HG03280 (cell line): ENCODE measurements at regions not wholly inside any gene's neighbourhood (a gene's known extent, or its start where the extent isn't known, plus 50 kb on each side); places are given as distances from the start of the nearest gene placed in this dataset.

Source experiments
- ATAC-seq: cut with Tn5 transposase; IDR thresholded peaks from one replicate; pipeline ENCODE4 v1.9.1; 2021; ENCODE audit warnings: mild to moderate bottlenecking, moderate library complexity; ENCODE audit not compliant: unreplicated experiment

DNA sequence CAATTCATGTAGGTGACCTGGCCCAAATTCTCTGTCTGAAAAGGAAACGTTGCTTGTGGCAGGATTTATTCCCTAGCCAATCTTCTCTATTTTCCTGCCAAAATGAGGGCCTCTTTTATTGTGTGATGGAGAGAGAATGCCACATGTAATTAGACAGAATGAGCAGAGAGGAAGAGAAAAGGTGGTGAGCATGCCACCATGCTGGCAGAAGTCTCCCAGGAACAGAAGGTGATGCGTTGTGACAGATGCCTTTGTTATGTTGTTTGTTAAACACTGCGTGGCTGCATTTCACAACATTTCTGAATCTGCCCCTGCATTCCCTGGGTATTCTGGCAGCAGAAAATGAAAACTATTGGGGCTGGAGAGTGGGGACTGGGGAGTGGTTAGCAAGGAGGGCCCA is 577.6 kb downstream of the TLR4 start:
- ATAC-seq = no peak

- no peak for ATAC-seq
Measured at GRCh38 chr9:118283488-118283887, 579.3 kb downstream of the TLR4 start.

DNA sequence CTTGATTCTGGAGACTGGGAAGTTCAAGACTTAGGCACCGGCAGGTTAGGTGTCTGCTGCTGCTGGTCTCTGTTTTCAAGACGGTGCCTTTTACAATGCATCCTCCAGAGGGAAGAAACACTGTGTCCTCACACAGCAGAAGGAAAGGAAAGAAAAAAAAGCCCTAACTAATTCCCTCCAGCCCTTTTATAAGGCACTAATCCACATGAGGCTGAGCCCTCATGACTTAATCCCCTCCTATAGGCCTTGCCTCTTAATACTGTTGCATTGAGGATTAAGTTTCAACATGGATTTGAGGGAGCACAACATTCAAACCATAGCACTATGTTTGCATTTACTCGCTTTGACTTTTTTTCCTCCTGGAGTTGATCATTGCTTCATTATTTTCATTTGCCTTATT is 585.9 kb downstream of the TLR4 start:
- no peak for ATAC-seq

DNA sequence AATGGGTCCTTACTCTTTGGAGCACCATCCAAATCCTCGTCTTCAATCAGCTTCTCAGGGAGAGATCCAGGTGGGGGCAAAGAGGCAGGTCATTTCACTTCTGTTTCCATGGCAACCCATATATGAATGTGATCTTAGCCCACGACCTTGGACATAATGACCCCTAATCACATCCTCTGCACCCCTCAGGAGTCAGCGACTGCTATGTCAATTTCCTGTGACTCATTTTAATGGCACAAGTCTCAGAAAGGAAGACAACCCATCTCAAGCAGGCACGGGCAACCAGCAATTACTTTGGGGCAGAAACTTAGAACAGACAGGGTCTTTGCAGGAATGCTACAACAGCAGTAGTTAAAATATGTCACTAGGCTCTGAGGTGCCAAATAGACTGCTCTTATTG is 591.2 kb downstream of the TLR4 start:
- no peak for ATAC-seq

DNA sequence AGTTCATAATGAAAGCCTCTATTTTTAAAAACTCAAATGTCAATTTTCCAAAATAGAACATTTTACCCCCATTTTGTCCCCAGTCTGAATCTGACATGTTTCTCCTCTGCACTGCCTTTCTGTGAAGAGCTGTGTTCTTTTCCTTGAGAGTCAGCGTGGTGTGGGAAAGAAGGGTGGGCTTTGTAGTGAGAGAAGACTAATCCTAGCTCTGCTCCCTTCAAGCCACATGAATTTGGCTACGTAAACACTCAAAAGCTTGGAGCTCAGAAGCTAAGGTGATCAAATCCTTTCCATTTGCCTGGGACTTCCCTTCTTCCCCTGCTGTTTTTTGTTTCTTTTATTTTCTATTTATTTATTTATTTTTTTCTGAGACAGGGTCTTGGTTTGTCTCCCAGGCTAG is 598.5 kb downstream of the TLR4 start:
- ATAC-seq = no peak

- no peak for ATAC-seq
Measured at GRCh38 chr9:118303216-118303615, 599.0 kb downstream of the TLR4 start.

DNA sequence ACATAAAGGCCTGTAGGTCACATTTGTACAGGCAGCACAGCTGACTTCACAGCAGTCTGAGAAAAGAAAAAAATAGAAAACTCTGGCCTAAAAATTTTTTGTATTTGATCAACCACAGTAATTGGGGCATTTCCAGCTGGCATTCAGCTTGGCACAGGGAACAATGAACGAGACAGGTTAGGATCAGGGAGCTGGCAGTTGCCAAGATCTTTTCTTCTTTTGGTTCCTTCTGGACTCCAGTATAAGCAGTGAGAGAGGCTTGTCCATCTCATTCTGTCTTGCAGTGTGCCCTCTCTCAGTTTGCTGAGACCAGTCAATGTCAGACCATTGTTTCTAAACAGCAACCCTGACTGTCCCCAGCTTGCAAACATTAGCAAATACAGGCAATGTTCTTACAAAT is 601.1 kb downstream of the TLR4 start:
- no peak for ATAC-seq

- ATAC-seq = no peak
Measured at GRCh38 chr9:118306801-118307200, 602.6 kb downstream of the TLR4 start.

GRCh38 chr9:118313965-118314364 is 609.8 kb downstream of the TLR4 start:
- ATAC-seq = no peak

- no peak for ATAC-seq
Measured at GRCh38 chr9:118316831-118317343, 612.7 kb downstream of the TLR4 start.

DNA sequence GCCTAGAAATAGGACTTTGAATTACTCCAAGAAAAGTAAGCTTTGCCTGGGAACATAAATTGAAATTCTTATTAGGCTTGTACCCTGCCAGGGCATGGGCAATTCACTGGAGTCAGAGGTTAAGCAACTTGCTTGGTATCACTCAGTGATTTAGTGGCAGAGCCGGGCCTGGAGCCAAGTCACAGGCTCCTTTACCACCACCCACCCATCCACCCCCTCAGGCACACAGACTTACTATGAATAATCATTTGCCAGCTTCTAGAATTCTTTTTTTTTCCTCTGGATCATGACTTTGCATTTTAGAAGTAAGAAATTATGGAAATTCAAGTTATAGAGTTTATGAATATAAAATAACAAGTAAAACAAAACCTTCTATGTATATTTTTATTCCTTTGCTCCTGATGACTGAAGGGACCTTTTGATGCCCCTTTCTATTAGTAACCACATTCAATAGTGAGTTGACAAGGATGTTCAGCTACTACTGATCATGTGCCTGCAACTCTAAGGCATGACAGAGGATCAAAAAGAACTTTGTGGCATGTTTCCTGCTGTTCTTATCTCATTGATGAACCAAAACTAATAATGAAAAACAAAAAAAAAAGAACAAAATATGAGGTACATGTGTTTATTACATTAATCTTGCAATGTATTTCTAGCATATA is 614.7 kb downstream of the TLR4 start:
- no peak for ATAC-seq

- no peak for ATAC-seq
Measured at GRCh38 chr9:118321788-118322187, 617.6 kb downstream of the TLR4 start.

GRCh38 chr9:118324706-118325105 is 620.5 kb downstream of the TLR4 start:
- no peak for ATAC-seq

GRCh38 chr9:118325757-118326156 is 621.6 kb downstream of the TLR4 start:
- no peak for ATAC-seq

DNA sequence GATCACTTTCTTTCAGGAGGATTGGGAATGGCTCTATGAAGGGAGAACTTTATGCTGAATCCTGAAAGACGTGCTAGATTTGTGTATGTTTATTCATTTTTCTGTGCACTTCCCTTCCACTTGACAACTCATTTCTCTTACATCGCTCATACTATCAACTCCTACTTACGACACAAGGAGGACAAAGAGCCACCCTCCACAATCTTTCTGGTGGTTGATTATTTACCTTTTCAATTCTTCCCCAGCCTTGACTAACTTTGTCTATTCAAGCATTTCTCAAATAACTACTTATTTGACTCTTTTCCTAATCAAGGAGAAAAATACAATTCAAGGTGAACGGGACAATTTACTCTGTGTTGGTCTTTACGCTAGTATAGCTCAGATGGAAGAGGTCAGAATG is 622.1 kb downstream of the TLR4 start:
- ATAC-seq = no peak

- no peak for ATAC-seq
Measured at GRCh38 chr9:118330191-118330986, 626.2 kb downstream of the TLR4 start.

DNA sequence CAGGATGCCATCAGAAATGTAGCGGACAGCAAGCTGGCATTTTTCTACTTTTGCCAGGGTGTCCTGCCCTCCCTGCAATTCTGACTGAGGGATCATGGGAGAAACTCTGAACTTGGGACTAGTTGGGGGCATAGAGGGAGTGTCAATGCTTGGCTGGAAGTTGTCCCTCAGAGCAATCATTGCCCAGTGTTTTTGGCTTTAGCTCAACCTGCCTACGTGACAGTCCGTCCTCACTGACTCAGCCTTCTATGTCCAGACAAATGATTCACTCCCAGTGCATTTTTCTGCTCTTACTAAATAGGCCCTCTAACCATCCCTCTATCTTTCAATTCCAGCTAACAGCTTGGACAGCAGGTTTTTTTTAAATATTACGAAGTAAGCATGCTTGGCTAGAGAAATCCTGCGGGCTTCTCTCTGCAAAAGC is 627.4 kb downstream of the TLR4 start:
- no peak for ATAC-seq

GRCh38 chr9:118336250-118336942 is 632.2 kb downstream of the TLR4 start:
- no peak for ATAC-seq

- ATAC-seq = no peak
Measured at GRCh38 chr9:118336943-118337330, 632.7 kb downstream of the TLR4 start.

- ATAC-seq = no peak
Measured at GRCh38 chr9:118360036-118360435, 655.8 kb downstream of the TLR4 start.

- ATAC-seq = no peak
Measured at GRCh38 chr9:118362123-118362522, 657.9 kb downstream of the TLR4 start.

GRCh38 chr9:118362596-118362995 is 658.4 kb downstream of the TLR4 start:
- no peak for ATAC-seq
